Astrocyte of the cerebellum (primary cell): ENCODE measurements at regions not wholly inside any gene's neighbourhood (a gene's known extent, or its start where the extent isn't known, plus 50 kb on each side); places are given as distances from the start of the nearest gene placed in this dataset.

Experiments used
- DNase-seq: peaks from one replicate; pipeline ENCODE4 v3.0.0-alpha.2; 2011; ENCODE audit warnings: low read depth
- H3K4me3 ChIP-seq: 2 replicates; pipeline ENCODE4 v1.5.1; 2011; ENCODE audit warnings: mild to moderate bottlenecking, low read depth, low read length, moderate library complexity
- CTCF ChIP-seq: IDR thresholded peaks from 2 replicates; pipeline ENCODE4 v1.5.1; 2012; ENCODE audit warnings: low read length, low read depth, moderate library complexity, mild to moderate bottlenecking; ENCODE audit errors: missing control alignments
- in situ Hi-C: cut with HindIII; loops from 2 replicates; pipeline ENCODE4 v1.10.0; 2017; ENCODE audit warnings: low sequenced_read_pairs

- H3K4me3 ChIP-seq: no peak overlapping the region
- no peak for TF ChIP-seq CTCF
- DNase-seq: no peak
- in situ Hi-C loops: no loop called here
Observed at GRCh38 chr2:83085869-83086268, 1373.2 kb downstream of the SUCLG1 start.

- H3K4me3 ChIP-seq: no peak overlapping the region
- in situ Hi-C loops: no loop called here
- TF ChIP-seq CTCF: no peak
- DNase-seq: peak; percentile 62
Observed at GRCh38 chr2:83081826-83082690, 1377.0 kb downstream of the SUCLG1 start.

GRCh38 chr2:83079007-83079406 lies 1380.1 kb downstream of the SUCLG1 start:
- H3K4me3 ChIP-seq: no peak overlapping the region
- in situ Hi-C loops: no loop called here
- DNase-seq: no peak
- no peak for TF ChIP-seq CTCF

- TF ChIP-seq CTCF: no peak
- DNase-seq: no peak
- in situ Hi-C loops: no loop called here
Observed at GRCh38 chr2:83072767-83073166, 1386.3 kb downstream of the SUCLG1 start.

GRCh38 chr2:83071914-83072313 lies 1387.2 kb downstream of the SUCLG1 start:
- no peak for TF ChIP-seq CTCF
- in situ Hi-C loops: no loop called here
- no peak for DNase-seq
- no peak overlapping the region for H3K4me3 ChIP-seq

More at GRCh38 chr2:83072767-83073166, 1386.3 kb downstream of the SUCLG1 start:
- no peak overlapping the region for H3K4me3 ChIP-seq

GRCh38 chr2:83071352-83071751 lies 1387.7 kb downstream of the SUCLG1 start:
- in situ Hi-C loops: no loop called here
- no peak for DNase-seq
- no peak overlapping the region for H3K4me3 ChIP-seq
- no peak for TF ChIP-seq CTCF
